VCaP (cell line): ENCODE measurements at regions not wholly inside any gene's neighbourhood (a gene's known extent, or its start where the extent isn't known, plus 50 kb on each side); places are given as distances from the start of the nearest gene placed in this dataset.
"Not testable (repeated sequence)": the region's sequence is repeated elsewhere in the genome, so short reads cannot be mapped to it uniquely, and the experiment has no call there.

ENCODE experiments used
- H3K27ac ChIP-seq: fragments of 450-650 bp; 2 replicates; pipeline ENCODE4 v1.5.1; 2017
- TF ChIP-seq, protein P1 (sequence below): fragments of 450-650 bp; conservative IDR thresholded peaks from 2 replicates; pipeline ENCODE4 v1.5.1; 2017; ENCODE audit warnings: mild to moderate bottlenecking, moderate library complexity

DNA sequence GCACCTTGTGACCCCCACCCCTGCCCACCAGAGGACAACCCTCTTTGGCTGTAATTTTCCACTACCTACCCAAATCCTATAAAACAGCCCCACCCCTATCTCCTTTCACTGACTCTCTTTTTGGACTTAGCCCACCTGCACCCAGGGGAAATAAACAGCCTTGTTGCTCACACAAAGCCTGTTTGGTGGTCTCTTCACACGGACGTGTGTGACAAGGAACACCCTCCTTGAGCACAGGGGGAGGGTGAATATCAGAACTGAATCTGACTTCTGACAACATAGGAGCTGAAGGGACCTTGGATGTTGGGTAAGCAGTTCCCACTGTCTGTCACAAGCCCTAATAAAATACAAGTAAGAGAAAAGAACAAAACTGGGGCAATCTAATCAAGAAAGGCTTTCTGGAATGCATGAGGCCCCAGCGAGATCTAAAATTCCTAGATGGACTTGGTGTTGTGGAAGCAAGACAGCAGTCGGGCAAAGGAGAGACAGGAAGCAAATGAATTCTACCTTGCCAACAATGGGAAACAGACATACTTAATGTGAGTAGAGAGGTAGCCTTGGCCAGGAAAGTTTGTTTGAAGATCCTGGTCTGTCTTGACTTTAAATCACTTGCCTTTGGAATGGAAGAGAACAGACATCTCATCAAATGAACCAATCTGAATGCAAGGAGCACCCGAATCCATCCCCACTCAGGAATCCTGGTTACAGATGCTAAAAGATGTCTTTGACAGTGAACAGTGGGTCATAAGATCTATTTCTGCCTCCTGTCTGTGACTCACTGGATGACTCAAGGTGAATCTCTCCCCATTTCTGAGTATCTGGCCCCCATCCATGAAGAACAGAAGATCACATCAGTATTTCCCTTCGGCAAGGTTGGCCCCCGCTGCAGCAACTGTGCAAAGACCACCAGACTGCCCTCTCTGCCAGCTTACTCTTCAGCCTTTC, 53.3 kb downstream of the OLFML3 start:
- TF ChIP-seq, protein P1, sequence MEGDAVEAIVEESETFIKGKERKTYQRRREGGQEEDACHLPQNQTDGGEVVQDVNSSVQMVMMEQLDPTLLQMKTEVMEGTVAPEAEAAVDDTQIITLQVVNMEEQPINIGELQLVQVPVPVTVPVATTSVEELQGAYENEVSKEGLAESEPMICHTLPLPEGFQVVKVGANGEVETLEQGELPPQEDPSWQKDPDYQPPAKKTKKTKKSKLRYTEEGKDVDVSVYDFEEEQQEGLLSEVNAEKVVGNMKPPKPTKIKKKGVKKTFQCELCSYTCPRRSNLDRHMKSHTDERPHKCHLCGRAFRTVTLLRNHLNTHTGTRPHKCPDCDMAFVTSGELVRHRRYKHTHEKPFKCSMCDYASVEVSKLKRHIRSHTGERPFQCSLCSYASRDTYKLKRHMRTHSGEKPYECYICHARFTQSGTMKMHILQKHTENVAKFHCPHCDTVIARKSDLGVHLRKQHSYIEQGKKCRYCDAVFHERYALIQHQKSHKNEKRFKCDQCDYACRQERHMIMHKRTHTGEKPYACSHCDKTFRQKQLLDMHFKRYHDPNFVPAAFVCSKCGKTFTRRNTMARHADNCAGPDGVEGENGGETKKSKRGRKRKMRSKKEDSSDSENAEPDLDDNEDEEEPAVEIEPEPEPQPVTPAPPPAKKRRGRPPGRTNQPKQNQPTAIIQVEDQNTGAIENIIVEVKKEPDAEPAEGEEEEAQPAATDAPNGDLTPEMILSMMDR = no peak
- peak overlapping the region; percentile 65; the same call in 1 of the 2 replicates for H3K27ac ChIP-seq

DNA sequence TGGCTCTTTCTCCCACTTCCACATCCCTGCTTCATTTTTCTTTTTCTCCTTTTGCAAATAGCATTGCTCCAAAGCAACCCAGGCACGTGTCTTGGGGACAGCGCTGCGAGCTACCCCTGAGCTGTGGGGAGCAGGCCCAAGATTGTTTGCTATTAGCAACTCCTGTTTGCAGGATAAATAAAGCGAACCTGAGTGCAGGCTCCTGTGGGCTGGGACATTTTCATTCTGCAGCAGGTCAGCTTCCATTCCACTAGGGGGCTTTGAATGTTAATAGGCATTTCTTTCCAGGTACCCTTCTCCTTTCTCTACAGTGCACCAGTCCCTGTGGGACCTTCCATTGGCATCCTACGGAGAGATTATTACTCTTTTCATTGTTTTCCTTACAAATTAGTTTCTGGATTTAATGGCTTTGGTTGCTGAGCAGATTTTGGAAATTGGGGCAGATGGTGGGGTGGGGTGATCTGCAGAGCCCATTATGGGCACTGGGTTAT, 54.0 kb downstream of the OLFML3 start:
- TF ChIP-seq, protein P1 = peak; percentile 60
- peak overlapping the region; percentile 65 for H3K27ac ChIP-seq

DNA sequence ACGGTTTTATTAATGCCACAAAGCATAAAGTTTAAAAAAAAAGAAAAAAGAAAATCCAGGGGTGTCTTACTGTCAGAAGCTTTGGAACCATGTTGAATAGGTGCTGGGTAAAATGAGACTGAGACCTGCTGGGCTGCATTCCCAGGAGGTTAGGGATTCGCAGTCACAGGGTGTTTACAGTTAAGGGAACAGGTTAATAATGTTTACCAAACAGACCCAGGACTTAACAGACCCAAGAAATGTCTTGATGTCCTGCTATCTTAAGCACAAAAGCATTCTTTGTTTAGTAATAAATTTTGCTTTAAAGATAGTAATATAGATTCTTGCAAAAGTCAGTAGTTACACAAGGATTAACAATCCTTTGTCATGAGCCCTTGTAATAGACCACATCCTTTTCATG, 54.7 kb downstream of the OLFML3 start:
- TF ChIP-seq, protein P1 = no peak
- H3K27ac ChIP-seq = peak overlapping the region; percentile 65

DNA sequence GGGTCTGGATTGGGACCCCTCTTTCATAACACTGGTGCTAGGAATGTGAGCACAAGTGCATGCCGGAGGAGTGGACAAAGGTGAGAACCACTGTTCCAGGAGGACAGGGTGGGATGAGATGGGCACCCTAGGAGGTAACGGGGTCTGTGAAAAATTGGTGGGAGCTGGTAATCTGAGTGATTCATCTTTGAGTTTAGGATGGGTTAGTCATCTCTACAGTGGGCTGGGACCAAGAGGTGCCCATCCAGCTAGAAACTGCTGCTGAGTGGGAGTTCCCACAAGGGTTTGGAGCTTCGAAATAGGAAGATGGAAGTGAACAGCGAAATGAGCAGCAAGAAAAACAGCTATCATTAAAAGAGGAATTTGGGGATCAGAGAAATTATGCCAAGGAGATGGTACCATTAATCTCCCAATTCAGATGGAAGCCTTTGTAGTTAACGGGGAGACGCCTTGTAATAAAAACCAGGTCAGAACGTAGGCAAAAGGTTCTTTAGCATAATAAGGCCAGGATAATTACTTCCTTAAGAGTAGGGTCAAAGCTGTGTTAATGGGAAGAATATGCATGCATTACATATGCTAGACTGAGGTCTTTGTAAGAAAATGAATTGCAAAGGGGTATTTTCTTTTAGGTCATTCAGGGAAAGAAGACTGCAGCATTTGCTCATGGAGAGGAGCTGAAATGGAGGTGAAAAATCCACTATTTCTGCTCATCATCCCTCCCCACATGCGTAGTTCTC, 55.5 kb downstream of the OLFML3 start:
- TF ChIP-seq, protein P1 = no peak
- peak overlapping the region; percentile 65 for H3K27ac ChIP-seq

DNA sequence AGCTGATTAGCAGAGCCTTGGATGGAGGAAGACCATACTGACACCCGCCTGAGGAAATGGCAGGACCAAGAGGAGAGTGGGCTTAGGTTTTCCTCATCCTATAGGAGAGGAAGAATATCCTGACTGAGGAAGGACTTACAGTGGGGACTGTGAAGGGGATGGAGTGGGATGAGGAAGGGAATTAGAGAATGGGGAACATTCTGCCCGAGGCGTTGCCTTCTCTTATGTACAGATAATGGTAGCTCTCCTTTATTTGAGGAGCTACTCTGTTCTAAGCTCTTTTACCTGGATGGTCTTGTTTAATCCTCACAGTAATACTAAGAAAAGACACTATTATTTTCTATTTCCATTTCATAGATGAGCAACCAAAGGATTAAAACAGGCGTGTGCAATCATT, 56.0 kb downstream of the OLFML3 start:
- TF ChIP-seq, protein P1 = no peak
- no peak overlapping the region; the same call in 1 of the 2 replicates for H3K27ac ChIP-seq

DNA sequence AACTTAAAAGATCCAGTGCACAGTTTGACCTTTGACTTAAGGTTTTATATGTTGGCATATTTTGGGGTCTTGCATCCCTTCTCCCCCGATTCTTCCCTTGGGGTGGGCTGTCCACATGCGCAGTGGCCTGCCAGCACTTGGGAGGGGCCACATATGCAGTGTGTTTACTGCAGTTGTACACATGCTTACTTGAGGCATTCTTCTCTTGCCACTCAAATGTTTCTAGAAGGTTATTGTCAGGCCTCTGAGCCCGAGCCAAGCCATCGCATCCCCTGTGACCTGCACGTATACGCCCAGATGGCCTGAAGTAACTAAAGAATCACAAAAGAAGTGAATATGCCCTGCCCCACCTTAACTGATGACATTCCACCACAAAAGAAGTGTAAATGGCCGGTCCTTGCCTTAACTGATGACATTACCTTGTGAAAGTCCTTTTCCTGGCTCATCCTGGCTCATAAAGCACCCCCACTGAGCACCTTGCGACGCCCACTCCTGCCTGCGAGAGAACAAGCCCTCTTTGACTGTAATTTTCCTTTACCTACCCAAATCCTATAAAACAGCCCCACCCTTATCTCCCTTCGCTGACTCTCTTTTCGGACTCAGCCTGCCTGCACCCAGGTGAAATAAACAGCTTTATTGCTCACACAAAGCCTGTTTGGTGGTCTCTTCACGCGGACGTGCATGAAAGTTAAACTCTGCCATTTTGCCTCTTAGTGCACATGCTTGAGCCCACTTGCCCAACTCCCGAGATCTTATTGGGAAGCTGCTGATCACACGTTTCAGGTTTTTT, 57.8 kb downstream of the OLFML3 start:
- H3K27ac ChIP-seq = not testable (repeated sequence)

DNA sequence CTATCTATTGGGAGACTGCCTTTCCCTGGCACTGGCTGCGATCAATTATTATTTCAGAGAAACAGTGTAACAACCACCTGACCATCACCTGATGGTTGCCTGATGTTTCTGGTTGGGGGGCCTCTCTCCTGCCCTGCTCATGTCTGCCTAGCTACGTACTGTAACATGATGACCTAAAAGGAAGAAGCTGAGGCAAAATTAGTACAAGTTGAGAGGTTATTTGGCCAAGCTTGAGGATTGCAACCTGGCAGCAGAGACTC, 58.3 kb downstream of the OLFML3 start:
- TF ChIP-seq, protein P1 = no peak
- no peak overlapping the region for H3K27ac ChIP-seq
